Hematopoietic multipotent progenitor cell treated with erythropoietin and hydrocortisone succinate and interleukin-3 and kit ligand, for 8 days (in vitro differentiated cells): ENCODE measurements at regions not wholly inside any gene's neighbourhood (a gene's known extent, or its start where the extent isn't known, plus 50 kb on each side); places are given as distances from the start of the nearest gene placed in this dataset.
A peak's percentile ranks its signal among the peaks of the same experiment; 100 is the strongest.

ENCODE experiments used
- DNase-seq: peaks from one replicate; pipeline ENCODE4 v3.0.0-alpha.2; 2015

DNA sequence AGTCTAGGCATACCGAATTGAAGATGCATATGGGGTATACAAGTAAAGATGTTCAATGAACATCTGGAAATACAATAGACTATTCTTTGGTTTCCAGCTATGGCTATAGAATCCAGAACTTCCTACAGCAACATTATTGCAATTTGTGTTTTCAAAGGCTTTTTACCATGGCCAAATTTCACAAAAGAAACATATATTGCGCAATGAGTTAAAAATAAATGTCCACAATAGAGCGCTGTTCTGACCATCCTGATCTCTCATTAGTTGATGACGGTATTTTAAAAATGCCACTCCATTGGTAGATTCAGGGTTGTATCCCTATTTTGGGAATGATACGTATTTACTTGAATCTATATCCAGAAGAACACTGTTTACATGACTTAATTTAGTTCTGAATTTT, 139.2 kb downstream of the LINC00632 start:
- no peak for DNase-seq

DNA sequence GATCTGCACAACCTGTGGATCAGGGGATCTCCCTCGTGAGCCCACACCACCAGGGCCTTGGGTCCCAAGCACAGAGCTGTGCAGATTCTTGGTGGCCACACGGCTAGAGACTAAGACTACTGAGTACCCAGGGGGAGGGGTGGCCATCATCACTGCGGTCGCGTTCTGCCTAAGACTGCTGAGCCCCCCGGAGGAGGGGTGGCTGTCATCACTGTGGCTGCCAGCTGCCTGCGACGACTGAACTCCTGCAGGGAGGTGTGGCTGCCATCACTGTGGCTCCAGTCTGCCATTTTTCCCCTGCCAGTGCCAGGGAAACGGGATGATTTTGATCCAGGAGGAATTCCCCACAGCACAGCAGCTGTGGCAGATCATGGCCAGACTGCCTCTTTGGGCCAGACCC, 141.7 kb upstream of the SPANXB1 start:
- no peak for DNase-seq

DNA sequence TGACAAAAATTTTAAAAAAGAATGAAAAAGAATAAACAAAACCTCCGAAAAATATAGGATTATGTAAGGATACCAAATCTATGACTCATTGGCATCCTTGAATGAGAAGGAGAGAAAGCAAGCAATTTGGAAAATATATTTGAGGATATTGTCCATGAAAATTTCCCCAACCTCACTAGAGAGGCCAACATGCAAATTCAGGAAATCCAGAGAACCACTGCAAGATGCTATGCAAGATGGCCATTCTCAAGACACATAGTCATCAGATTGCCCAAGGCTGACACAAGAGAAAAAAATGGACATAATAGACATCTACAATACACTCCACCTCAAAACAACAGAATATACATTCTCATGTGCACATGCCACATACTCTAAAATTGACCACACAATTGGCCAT, 135.9 kb upstream of the SPANXB1 start:
- DNase-seq, result no peak

DNA sequence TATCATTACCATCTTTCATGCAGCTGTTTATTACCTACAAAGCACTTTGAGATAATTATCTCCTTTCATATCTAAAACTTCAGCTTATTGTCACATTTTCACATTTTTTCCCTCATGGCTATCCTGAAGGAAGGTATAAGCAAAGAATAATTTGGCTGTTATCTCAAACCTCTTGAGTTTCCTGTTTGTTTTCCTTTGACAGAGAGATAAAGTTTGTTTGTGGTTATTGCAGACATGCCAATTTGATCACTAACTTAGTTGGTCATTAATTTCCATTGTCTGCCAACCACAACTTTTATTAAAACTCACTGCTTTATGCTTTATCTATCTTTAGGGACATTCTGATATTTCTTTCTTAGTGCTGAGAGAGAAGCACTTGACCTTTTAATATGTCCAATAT, 89.8 kb upstream of the SPANXB1 start:
- no peak for DNase-seq

DNA sequence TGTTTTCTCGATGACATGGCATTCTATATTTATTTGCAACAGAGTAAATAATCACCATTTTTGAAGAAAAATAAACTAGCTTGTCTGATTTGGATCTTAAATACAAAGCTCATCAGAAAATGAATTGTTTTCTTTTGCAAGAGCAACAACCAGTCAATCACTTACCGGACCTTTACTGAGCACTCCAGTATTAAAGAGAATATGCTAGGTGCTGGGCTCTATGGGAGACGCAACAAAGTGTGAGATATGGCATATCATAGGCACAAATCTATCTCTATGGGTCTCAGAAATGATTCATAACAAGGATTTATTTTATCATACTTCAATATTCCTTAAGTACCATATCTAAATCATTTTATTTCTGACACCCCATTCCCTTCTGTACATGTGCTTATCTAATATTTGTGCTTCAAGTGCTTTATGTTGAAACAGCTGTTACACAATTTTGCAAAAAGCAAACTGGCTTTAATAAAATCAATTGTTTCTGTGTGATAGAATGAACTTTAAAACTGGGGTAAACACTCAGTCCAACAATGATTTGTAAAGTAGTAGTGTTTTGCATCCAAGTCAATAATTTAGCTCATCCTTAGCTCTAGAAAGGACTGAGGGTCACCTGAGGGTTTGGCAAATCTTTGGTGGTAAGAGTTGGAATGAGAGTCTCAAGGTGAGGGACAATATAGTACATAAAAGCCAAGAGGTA, 88.4 kb upstream of the SPANXB1 start:
- no peak for DNase-seq

GRCh38 chrX:140916872-140917271, 85.5 kb upstream of the SPANXB1 start:
- DNase-seq, result no peak

- no peak for DNase-seq
Observed at GRCh38 chrX:140917354-140918115, 84.9 kb upstream of the SPANXB1 start.

GRCh38 chrX:140918398-140919038, 83.9 kb upstream of the SPANXB1 start:
- peak; percentile 70 for DNase-seq

DNA sequence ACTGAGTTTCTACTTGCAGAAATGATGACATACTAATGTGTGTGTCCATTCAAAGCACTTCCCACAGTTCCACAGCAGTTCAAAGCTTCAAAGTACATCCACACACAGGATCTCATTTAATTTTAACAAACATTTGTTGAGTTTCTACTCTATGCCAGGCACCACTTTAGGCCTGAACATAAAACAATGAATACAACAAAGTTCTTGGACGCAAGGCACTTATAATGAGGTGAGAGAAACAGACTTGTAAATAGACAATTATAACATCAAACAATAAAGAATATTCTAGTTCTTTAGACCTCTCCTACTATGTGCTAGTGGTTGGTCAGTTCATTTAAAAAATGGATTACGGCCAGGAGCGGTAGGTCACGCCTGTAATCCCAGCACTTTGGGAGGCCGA, 82.0 kb upstream of the SPANXB1 start:
- DNase-seq, result no peak

DNA sequence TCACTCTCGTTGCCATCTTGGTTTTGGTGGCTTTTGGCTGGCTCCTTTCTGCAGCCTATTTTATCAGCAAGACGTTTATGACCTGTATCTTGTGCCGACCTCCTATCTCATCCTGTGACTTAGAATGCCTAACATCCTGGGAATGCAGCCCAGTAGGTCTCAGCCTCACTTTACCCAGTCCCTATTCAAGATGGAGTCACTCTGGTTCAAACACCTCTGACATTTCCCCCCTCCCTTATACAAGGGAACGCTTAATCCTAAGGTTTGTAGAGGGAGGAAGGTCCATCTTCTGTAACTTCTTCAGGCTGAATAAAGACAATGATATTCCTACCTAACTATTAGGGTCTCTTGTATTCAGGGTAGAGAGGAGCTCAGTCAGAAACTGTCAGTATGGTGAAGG, 79.3 kb upstream of the SPANXB1 start:
- no peak for DNase-seq

DNA sequence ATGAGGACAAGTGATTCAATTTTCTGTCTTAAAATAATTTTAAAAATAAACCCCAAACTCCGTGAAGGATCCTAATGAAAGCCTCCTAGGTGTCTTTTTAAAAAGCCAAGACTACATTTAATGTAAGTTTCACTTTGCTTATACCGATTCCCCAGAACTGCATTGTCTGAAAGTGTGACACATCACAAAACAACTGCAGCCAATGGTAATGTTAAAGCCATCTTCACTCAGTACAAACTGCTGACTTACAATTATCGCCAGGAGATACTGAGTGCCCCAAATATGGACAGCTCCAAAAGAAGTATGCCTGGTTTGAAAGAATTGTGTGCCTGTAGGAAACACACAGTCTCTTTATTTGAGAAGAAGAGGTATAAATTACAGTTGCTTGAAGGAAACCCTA, 73.7 kb upstream of the SPANXB1 start:
- DNase-seq, result no peak

DNA sequence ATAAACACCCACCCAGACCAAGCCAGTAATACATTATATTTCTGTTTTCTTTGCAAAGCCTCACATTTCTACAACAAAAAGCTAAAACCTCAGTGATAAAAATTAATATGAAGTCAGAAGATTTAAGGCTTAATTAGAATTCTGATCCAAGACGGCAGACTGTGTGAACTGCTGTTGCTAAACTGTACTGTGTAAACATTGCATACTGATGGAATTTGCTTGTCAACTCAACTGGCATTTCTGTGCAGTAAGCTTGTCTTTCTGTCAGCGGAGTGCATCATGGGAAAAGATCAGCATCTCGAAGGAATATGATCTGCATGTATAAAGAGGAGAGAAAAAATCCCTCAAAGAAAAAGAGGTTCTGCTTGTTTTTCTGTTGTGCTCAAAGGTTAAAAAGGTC, 69.4 kb upstream of the SPANXB1 start:
- no peak for DNase-seq

- no peak for DNase-seq
Observed at GRCh38 chrX:140933874-140934655, 68.3 kb upstream of the SPANXB1 start.

DNA sequence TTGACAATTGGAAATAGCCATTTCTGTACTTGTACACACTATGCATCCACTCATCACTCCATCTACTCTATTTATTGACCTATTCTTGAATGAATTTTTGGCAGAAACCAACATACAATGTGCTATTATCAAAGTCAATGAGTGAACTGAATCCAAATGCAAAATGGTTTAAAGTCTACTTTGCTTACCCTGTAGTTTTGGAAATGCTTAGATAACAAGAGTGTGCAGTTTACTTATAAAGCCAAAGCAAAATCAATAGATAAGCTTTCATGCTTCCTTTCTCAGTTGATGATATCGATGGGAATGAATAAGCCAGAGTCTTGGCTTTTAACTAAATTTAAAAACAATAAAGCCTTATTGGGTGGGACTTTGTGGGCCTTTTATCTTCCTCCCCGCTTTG, 58.9 kb upstream of the SPANXB1 start:
- DNase-seq, result no peak

DNA sequence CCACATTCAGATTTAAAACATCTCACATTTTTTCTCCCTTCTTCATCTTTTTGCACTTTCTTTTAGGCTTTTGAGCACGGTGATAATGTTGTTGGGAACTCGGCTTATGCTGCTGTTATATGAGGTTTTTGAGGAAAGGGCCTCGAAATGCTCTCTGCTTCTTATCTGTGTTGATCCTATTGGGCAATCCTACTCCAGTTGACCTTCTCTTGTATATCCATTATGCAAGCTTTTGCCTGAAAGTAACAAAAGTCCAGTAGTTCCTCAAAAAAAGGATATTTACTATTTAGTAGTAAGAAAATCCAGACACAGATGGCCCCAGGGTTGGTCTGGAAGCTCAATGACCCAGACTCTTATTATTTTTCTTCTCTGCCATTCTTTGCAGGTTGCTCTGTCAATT, 57.7 kb upstream of the SPANXB1 start:
- no peak for DNase-seq

GRCh38 chrX:140948827-140949226, 53.6 kb upstream of the SPANXB1 start:
- no peak for DNase-seq

DNA sequence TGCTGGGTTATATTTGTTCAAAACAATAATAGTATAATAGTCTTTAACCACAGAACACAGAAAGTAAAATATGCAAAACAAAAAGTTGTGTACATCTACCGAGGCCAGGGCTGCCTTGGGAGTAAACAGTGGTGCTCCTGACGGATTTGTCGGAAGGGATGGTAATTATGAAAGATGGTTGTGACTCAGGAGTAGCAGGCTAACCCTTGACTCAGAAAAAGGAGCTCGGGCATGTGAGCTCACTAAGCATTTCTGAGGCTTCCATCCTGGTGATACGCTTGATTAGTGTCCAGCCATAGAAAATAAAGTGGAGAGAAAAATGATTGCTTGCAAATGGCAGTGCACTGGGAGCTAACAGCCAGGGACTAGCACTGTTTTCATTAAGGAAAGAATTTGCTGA, 53.2 kb upstream of the SPANXB1 start:
- no peak for DNase-seq
